HG03280 (cell line): ENCODE measurements at regions not wholly inside any gene's neighbourhood (a gene's known extent, or its start where the extent isn't known, plus 50 kb on each side); places are given as distances from the start of the nearest gene placed in this dataset.
"Not testable (repeated sequence)": the region's sequence is repeated elsewhere in the genome, so short reads cannot be mapped to it uniquely, and the experiment has no call there.

Experiments
- ATAC-seq: cut with Tn5 transposase; IDR thresholded peaks from one replicate; pipeline ENCODE4 v1.9.1; 2021; ENCODE audit warnings: mild to moderate bottlenecking, moderate library complexity; ENCODE audit not compliant: unreplicated experiment

DNA sequence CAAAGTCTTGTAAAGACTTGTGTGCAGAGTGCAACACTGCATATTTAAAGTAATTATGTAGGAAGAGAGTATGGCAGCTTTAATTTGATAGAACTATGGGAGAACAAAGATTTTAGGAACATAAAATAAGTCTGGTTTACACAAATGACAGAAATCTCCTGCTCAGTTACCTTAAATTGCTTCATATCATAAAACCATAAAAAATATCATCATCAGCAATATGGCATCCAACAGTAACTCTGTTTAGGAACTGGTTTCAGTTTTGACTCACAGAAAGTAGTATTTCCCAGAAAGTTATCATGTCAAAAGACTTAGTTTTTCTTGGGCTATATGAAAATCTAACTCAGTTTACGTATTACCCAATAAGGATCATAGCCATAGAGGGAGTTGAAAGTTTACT, 292.1 kb upstream of the PMFBP1 start:
- ATAC-seq: no peak

- no peak for ATAC-seq
These were observed 286.1 kb upstream of the PMFBP1 start for GRCh38 chr16:72458035-72458434.

- no peak for ATAC-seq
These were observed 285.4 kb upstream of the PMFBP1 start for GRCh38 chr16:72457243-72457940.

GRCh38 chr16:72455743-72456659, 284.0 kb upstream of the PMFBP1 start:
- no peak for ATAC-seq

DNA sequence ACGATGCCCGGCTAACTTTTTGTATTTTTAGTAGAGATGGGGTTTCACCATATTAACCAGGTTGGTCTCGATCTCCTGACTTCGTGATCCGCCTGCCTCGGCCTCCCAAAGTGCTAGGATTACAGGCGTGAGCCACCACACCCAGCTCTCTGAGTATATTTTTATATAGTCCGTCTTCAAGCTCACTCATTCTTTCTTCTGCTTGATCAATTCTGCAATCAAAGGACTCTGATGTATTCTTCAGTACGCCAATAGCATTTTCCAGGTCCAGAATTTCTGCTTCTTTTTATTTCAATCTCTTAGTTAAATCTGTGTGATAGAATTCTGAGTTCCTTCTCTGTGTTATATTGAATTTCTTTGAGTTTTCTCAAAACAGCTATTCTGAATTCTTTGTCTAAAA, 281.9 kb upstream of the PMFBP1 start:
- ATAC-seq: not testable (repeated sequence)

- ATAC-seq: no peak
These were observed 272.7 kb upstream of the PMFBP1 start for GRCh38 chr16:72444696-72445095.

DNA sequence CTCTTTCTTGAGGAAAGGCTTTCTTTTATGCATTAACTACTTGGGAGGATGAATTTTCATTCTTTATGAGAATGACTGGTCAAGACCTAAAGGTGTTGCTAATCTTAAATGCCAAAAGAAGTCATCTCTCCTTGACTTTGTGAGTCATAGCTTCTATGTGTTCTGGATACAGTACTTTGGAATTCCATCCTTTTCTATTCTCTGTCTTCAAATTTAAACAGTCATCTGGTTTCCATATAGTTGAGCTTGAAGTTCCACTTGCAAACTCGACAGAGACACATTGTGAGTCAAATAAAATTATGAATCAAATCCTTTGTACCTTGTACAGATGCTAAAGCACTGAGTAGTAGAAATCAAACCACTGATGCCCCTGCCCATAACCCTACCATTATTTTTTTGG, 271.9 kb upstream of the PMFBP1 start:
- no peak for ATAC-seq

DNA sequence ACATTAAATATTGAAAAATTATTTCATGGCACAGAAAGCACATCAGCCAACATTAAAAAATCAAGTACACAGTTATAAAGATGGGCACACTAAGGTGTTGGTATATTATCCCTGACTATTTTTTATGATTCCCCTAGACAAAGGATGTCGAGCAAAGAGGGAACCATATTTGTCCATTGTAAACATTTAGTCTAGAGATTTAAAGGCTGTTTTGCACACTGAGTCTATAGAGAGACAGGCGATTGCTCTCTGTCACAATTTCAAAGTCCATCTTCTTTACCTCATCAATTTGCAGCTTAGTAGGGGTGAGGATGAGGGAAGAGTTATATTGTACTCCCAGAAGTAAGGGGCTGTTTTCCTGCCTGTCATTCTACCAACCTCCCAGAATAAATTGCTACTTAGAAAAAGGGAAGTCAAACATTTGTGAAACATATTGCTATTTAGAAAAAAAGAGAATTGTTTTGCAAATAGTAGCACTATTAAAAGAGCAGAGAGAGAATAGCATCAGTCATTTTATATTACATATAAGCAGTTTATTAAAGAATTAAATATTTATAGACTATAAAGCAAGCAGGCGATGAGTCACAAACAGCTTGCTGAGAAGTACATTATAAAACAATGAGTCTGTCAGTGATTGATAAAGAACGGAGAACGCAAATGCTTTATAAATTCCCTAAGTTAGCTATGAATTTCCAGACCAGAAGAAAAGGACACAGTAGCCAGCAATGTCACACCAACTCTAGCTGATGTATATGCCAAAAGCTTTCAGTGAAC, 270.6 kb upstream of the PMFBP1 start:
- no peak for ATAC-seq

DNA sequence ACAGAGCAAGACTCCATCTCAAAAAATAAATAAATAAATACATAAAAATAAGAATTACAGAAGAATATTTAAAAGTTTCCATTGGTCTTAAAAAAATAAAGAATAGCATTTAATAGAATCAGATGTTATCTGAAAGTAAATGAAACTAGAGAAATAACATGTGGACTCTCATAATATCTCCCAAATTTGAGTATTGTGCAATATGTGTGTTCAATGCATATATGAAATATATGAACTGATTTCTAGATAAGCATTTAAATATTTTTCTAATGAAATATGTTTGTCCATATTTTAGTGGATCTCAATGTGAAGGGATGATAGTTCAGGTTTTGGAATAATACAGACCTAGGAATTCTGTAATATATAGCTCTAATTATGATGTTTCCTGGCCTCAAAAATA, 265.9 kb upstream of the PMFBP1 start:
- no peak for ATAC-seq

- no peak for ATAC-seq
These were observed 262.2 kb upstream of the PMFBP1 start for GRCh38 chr16:72434159-72434558.

GRCh38 chr16:72430121-72430520, 258.2 kb upstream of the PMFBP1 start:
- no peak for ATAC-seq

- ATAC-seq: no peak
These were observed 257.7 kb upstream of the PMFBP1 start for GRCh38 chr16:72429671-72430081.

- ATAC-seq: no peak
These were observed 256.9 kb upstream of the PMFBP1 start for GRCh38 chr16:72428681-72429376.

DNA sequence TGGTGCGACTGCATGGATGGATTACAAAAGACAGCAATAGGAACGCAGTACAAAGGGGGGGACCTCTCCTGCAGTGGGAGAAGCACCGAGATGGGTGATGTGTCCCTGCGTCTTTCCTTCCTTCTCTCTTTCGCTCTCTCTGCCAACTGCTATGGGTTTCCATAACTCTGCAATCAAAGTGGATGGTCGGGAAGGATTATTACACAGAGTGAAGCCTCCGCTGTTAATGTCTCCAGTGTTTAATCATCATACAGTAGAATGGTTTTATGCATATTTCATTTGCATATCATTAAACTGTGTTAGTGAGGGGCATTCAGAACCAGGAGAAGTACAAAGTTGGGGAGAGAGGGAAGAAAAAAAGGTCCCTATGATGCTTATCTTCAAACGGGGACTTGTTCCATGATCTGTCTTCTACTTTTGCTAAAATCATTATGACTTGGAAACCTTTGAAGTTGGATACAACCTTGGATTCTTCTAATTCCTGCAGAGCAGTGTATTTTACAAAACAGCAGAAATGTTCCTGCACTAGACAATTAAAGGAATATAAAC, 255.9 kb upstream of the PMFBP1 start:
- ATAC-seq: no peak

- no peak for ATAC-seq
These were observed 255.3 kb upstream of the PMFBP1 start for GRCh38 chr16:72427051-72427782.

DNA sequence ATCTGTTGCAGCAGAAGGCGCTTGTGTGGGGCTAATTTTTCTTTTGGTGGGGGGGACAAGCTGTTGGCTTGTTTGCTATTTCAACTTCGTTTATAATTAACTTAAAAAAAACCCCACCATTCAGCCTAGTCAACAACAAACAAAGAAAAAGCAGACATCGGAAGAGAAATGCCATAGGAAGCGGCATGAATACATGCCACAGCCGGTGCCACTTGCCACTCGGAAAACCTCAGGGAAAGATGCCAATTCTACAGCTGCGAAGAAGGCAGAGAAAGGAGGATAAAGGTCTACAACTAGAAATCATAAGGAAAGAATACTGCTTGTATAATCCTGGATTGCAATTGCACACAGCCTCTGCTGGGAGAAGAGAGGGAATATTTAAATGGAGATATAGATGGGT, 254.4 kb upstream of the PMFBP1 start:
- no peak for ATAC-seq

- ATAC-seq: no peak
These were observed 253.8 kb upstream of the PMFBP1 start for GRCh38 chr16:72425571-72426341.

DNA sequence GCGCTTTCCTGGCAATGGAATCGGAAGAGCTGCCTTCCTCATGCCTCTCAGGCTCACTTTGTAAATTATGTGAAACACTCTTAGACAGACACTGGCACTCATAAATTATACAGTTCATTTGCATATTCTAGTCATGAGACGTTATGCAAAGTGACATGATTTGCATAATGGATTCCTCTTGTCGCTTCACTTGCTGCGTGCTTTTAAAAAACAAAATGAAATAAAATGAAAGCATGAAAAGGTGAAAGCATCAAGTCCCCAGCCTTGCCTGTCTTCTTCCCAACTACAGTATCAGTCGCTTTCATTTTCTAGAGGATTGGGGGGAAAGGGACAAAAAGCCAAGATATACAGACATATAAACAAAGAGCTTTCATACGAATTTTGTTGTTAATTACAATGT, 252.8 kb upstream of the PMFBP1 start:
- no peak for ATAC-seq

DNA sequence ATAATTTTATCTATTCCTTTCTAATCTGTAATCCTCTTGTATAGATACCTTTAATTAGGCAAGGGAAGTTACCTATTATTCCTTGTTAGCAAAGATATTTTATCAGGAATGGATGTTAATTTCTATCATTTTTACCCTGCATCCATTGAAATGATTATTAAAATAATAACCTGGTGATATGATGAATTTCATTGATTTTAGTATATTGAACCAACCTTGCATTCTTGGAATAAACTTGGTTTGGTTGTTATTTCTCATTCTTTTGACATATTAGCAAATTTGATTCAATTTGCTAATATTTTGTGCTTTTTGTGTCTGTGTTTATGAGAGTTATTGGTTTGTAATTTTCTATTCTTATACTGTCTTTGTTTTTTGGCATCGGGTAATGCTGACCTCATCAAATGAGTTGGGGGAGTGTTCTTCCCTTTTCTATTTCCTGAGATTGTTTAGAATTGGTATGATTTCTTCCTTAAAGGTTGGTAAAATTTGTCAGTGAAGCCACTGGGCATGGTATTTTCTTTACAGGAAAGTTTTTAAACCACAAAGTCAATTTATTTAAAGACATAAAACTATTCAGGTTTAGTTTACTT, 250.4 kb upstream of the PMFBP1 start:
- no peak for ATAC-seq
